Activated gamma-delta T cell treated with Interleukin-2 at 50 U/mL for 16 hours (primary cell): ENCODE measurements at regions not wholly inside any gene's neighbourhood (a gene's known extent, or its start where the extent isn't known, plus 50 kb on each side); places are given as distances from the start of the nearest gene placed in this dataset.
"Not testable (repeated sequence)": the region's sequence is repeated elsewhere in the genome, so short reads cannot be mapped to it uniquely, and the experiment has no call there.

Source experiments
- DNase-seq: peaks from one replicate; pipeline ENCODE4 v3.0.0-alpha.2; 2020

DNA sequence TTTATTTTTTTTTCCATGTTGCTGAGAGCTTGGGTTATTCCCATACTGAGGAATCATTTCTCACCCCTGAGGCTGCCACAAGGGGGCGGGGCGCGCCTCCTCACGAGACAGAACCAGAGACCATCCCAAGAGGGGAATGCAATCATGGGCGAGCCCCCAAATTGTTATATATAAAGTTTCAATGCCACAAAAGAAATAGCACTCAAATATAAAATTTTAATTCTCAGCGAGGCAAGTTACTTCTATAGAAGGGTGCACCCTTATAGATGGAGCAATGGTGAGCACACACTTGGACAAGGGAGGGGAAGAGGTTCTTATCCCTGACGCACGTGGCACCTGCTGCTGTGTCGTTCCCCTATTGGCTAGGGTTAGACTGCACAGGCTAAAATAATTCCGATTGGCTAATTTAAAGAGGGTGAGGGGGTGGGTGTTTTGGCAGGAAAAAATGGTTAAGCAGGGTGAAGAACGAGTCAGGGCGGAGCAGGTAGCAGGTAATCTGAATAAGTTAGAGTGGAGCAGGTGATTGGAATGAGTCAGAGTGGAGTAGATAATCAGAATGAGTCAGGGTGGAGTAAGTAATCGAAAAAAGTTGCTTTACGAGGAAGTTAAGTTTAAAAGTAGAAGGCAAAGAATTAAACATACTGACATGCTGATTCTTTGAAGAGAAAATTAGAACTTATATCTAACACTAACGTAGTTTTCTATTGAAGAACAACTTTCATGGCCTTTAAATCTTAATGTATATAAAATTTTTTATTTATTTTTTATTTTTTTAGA lies 177.5 kb downstream of the MTCL1 start:
- no peak for DNase-seq

DNA sequence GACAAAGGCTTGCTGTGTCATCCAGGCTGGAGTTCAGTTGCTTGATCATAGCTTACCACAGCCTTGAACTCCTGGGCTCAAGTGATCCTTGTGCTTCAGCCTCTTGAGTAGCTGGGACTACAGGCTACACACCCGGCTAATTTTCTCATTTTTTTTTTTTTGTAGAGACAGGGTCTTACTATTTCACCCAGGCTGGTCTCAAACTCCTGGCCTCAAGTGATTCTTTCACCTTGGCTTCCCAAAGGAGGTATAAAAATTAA lies 178.0 kb downstream of the MTCL1 start:
- DNase-seq: no peak

DNA sequence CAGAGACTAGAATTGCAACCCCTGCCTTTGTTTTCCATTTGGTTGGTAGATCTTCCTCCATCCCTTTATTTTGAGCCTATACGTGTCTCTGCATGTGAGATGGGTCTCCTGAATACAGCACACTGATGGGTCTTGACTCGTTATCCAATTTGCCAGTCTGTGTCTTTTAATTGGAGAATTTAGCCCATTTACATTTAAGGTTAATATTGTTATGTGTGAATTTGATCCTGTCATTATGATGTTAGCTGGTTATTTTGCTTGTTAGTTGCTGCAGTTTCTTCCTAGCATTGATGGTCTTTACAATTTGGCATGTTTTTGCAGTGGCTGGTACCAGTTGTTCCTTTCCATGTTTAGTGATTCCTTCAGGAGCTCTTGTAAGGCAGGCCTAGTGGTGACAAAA lies 182.5 kb downstream of the MTCL1 start:
- DNase-seq: not testable (repeated sequence)

DNA sequence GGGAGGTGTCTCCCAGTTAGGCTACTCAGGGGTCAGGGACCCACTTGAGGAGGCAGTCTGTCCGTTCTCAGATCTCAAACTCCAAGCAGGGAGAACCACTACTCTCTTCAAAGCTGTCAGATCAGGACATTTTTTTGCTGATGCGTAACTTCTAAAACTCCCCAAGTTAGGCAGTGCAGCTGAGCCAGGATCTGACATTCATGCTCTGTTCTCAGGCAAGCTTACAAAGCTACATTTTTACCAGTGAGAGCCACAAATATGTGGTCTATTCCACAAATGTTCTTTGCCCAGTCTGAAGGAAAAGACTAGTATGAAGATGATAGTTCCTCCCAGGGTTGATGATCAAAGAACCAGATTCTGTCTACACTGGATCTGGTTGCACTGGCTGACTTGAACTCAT lies 184.1 kb downstream of the MTCL1 start:
- no peak for DNase-seq

DNA sequence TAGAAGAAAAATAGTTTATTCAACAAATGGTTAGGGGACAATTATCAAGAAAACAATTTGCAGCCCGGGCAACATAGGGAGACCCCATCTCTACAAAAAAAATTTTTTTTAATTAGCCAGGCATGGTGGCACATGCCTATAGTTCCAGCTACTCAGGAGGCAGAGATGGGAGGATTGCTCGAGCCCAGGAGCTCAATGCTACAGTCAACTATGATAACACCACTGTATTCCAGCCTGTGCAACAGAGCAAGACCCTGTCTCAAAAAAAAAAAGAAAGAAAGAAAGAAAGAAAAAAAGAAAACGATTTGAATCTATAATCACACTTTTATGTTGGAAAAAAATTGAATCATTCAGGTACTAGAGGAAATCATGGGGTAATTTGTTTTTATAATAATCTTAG lies 185.1 kb downstream of the MTCL1 start:
- DNase-seq: not testable (repeated sequence)

DNA sequence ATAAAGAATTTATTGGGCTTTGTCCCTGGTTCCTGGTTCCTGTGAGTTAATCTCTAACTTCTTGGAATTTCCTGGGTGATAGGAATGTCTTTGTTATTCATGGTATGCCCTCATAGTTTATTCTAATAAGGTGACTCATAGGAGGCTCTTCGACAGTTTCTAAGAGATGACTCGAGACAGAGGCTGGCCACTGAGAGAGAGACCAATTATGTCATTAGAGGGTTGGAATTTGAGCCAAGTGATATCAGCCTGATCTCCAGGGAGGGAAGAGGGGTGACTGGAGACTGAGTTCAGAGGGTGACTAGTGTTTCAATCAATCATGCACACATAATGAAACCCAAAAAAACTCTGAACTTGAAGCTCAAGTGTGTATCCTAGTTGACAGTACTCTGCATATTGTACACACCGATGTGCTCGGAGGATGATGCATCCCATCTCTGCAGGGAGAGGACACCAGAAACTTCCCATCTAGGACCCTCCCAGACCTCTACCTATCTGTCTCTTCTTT lies 185.7 kb downstream of the MTCL1 start:
- DNase-seq: no peak

DNA sequence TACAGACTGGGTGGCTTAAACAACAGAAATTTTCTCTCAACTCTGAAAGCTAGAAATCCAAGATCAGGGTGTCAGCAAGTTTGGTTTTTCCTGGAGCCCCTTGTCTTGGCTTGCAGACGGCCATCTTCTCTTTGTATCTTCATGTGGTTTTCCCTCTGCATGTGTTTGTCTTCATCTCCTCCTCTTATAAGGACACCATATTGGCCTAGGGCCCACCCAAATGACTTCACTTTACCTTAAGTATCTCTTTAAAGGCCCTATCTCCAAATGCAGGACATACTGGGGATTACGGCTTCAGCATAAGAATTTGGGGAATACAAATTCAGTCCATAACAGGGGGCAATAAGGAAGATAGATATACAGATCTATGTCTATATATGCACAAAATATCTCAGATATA lies 187.9 kb downstream of the MTCL1 start:
- DNase-seq: no peak

DNA sequence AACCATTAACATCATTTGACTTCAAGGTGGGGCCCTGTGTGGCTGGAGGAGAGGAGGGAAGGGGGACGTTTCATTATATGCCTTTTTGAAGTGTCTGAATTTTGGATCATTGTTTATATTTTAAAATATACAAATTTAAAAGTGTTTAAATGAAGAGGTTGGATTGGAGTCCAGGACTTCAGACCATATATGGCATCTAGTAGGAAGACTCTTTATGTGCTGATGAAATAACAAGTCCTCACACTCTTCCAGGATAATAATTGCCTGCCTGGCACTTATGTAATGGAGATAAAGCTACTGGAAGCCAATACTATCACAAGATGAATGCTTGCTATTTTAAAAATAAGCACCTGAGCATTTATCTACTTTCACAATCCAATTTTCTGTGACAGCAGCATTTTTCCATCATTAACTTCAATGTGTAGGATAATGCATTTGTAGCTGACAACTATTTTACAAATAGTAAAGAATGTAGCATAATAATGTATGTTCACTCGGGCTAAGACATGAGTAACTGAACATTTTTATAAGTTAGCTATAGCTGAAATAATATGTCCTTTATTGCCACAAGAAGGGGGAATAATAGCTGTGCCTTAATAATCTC lies 188.4 kb downstream of the MTCL1 start:
- no peak for DNase-seq

DNA sequence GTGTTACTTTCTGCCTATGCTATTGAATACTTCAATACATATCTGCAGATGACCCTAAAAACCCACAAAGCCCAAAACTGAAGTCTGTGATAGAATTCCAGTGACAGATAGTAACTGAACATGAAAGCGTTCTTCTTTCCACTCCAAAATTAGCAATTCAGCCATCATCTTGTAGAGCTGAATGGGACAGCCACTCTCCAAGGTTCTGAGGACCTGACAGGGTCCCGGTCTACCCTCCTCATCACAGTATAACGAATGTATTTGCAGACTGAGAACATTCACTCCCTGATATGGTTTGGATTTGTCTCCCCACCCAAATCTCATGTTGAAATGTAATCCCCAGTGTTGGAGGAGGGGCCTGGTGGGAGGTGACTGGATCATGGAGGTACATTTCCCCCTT lies 189.5 kb downstream of the MTCL1 start:
- no peak for DNase-seq

DNA sequence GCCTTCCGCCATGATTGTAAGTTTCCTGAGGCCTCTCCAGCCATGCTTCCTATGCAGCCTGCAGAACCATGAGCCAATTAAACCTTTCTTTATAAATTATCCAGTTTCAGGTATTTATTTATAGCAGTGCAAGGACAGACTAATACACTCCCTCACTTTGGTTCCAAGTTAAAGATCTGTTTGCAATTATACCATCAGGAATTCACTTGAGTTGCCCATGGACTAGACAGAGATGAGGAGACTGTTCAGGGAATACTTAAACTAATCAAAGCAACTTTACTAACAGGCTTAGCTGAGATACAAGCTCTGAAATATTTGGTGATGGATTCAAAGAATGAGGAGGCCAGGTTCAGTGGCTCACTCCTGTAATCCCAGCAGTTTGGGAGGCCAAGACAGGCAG lies 190.0 kb downstream of the MTCL1 start:
- no peak for DNase-seq

DNA sequence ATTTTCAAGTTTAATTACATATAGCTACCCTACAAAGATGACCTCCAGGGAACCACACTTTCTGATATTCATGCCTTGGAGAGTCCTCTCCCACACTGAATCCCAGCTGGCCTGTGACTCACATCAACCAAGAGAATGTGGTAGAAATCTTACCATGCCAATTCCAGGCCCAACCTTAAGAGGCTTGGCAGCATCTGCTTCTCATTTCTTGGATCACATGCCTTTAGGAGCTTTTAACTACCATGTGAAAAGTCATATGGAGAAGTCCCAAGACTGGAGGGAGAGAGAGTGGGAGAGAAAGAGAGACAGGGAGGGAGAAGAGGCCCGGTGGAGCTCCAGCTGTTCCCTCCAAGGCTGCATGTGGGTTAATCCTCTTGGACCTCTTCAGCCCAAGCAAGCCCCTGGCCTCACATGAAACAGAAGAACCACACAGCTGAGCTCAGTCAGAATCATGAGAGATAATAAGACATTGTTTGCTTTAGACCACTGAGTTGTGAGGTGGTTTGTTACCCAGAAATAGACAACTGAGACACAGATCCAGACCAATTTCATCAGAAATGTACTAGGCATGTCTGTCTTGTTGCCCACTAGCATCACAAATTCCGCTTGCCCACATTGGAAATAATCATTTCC lies 190.7 kb downstream of the MTCL1 start:
- no peak for DNase-seq

DNA sequence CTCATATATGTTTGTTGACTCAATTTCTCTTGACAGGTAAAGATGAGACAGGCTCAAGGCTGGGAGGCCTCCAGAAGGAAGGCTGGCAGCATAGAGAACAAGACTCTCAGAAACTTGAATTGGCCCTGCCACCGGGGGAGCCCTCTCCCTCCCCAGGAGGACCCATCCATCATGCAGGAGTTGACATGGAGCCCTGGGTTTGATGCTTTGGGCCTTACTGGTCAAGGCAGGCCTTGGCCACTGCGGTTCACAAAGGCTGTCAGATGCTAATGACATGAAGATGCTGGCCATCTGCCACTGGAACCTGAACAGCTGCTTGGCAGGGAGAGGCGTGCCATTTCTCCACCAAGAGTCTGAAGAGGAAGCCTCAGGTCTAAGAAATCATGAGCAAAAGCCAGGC lies 193.6 kb downstream of the MTCL1 start:
- DNase-seq: no peak

DNA sequence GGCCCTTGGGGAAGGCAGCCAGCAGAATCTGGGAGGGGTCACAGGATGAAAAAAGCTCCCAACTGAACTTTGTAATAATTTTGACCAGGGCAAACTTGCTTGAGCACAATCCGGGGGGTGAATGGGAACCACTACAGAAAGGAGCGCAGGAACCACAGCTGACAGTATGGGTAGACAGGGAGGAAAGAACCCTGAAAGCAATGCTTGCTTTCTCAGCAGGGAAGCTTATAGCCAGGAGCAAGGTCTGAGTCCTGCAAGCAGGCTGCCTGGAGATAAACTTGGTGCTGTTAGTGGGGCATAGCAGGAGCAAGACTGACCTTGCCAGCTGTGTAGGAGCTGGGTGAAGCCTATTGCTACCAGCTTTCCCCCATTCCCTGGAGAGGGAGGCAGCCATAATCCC lies 195.2 kb downstream of the MTCL1 start:
- no peak for DNase-seq

DNA sequence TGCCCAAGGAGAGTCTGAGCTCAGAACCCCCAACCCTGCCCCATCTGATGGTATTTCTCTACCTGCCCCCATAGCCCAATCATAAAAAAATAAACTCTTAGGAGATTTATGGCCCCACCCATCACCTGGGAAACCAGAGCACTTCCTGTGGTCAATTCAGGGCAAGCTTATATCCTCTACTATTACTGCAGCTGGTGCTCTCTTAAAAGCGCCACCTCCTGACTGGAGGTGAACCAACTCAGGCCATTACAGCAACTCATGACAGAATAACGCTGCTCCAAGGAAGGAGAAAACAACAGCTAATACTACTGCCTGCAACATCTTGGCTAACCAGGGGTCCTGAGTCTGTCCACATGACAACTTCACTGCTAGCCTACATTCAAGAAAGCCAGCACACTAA lies 195.7 kb downstream of the MTCL1 start:
- DNase-seq: no peak

DNA sequence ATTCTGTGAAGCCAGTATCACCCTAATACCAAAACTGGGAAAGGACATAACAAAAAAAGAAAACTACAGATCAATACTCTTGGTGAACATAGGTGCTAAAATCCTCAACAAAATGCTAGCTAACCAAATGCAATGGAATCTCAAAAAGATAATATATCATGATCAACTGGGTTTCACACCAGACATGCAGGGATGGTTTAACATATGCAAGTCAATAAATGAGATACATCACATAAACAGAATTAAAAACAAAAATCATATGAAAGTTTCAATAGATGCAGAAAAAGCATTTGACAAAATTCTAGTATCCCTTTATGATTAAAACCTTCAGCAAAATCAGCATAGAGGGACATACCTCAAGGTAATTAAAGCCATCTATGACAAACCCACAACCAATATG lies 198.2 kb upstream of the NDUFV2 start:
- no peak for DNase-seq

DNA sequence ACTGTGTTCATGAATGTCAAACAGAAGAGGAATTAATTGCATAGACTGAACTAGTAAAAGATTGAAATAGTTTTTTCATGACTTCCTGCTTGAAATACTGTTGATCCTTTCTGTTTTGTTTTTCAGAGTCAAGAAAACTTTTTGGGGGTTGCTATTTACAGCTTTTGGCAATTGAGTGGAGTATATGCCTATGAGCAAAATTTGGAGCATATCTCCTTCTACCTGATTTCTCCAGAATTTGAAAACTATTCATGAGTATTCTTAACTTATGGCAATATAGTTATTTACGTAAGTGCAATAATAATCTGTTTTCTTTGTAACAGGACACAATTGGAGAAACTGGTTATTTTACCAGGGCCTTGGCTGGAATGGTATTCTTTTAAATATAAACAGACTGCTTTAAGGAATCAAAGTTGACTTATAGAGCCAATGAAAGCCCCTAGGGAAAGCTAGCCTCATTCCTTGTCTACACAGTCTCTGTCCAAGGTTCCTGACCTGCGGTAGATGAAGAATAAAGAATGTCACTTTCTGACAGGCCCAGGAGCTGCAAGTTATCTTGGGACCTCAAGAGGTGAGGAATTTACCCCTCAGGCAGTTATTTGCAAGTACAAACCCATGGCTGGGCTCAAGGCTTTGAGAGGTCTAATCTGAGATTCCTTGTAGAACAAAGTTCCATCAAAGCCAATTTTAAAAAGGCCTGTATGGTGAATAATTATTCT lies 193.5 kb upstream of the NDUFV2 start:
- DNase-seq: no peak

DNA sequence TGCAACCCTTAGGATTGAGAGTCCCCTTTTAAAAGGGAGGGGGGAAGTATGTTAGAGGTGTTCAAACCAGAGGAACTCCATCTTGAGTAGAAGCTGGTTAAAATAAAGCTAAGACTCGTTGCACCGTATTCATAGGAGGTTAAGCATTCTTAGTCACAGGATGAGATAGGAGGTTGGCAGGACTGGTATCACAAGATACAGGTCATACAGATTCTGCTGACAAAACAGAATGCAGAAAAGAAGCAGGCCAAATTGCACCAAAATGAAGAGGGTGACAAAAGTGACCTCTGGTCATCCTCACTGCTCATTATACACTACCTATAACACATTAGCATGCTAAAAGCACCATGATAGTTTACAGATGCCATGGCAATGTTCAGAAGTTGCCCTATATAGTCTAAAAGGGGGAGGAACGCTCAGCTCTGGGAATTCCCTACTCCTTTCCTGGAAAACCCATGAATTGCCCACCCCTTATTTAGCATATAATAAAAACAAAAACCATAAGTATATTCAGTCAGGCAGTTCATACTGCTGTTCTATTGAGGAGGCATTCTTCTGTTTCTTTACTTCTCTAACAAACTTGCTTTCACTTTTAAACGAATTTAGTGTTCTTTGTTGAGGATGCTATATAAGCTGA lies 192.2 kb upstream of the NDUFV2 start:
- DNase-seq: no peak

DNA sequence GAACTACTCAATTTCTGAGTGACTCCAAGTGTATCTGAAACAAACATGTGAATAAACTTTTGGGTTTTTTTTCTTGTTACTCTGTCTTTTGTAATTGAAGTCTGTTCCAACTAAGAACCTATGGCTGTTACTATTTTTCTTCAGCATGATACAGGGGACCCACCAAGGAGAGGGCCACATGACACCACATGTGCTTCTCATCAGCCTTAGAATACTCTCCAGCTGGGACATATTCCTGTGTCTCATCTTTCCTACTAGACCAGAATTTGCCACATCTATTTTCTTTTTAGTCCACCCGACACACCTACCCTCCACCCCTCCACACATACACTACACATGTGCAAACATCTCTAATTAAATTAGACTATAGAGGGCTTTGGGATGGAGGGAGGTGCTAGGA lies 191.7 kb upstream of the NDUFV2 start:
- DNase-seq: no peak

DNA sequence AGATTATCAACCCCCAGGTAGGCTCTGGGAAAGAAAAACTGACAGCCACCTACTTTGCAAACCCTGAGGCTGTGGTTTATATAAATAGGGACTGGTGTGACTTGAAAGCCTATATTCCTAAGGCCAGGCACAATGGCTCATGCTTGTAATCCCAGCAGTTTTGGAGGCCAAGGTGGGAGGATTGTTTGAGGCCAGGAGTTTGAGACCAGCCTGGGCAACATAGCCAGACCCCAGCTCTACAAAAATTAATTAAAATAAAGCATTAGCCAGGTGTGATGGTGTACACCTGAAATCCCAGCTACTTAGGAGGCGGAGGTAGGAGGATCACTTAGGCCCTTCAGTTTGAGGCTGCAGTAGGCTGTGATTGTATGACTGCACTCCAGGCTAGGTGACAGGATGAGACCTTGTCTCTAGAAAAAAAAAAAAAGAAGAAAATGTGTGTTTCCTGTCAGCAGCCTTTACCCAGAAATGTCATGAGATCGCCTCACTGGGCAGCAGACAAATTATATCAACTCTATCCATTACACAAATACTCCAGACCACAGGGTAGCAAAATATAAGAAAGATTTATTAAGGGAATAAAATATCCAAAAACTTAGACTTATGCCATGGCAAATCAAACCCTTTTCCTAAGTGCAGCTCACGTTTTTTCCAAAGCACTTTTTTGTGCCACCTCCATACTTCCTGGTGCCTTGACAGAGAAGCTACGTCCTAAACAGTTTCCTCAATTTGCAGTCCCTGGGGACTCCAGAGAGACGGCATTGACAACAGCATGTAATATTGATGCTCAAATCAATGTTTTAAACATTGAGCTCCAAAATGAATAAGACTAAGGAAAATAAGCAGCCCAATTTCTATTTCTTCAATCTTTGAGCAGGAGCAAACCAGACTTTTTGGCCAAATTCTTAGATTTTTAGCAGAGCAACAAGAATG lies 190.8 kb upstream of the NDUFV2 start:
- no peak for DNase-seq

DNA sequence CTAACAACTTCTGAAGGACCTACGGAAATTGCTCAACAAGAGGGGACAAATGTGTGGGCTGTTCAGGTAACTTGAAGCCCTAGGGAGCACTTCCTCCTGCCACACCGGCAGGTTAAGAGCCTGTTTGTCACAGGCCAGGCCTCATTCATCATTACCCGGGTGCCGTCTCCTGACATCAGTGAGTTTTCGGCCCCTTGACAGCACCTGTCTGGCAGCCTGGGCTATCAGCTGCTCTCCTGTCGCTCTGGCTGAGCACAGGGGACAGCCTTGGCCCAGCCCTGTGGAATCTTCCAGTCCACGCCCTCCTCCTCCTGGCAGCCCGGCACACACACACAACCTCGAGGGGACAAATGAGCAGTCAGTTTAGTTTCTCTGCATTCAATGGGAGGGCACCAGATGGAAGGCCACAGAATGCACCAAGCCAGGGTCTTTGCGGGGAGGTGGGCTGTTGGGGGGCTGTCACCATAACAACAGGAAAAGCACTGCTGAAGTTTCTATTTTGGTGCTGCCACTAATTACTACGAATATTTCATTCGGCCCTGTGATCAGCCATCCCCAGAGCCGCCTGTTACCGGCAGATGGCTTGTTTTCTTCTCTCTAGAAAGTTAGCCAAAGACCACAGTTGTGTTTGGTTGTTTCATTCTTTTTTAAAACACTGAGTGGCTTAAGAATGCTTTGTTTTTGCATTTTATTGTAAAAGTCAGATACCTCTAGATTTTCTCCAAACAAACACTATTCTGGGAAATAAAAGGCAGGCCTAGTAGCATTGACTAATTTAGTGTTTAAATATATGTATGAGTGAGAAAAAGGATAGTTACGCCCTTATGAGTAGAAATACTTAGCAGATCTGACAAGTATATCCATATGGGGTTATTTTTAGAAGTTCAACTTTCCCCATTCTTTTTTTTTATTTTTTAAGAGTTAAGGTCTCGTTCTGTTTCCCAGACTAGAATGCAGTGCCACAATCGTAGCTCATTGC lies 189.9 kb upstream of the NDUFV2 start:
- DNase-seq: no peak
